HG02588 (cell line): ENCODE measurements at regions not wholly inside any gene's neighbourhood (a gene's known extent, or its start where the extent isn't known, plus 50 kb on each side); places are given as distances from the start of the nearest gene placed in this dataset.
A peak's percentile ranks its signal among the peaks of the same experiment; 100 is the strongest.

Experiments
- ATAC-seq: cut with Tn5 transposase; IDR thresholded peaks from one replicate; pipeline ENCODE4 v1.9.1; 2021; ENCODE audit warnings: mild to moderate bottlenecking, moderate library complexity; ENCODE audit not compliant: unreplicated experiment

DNA sequence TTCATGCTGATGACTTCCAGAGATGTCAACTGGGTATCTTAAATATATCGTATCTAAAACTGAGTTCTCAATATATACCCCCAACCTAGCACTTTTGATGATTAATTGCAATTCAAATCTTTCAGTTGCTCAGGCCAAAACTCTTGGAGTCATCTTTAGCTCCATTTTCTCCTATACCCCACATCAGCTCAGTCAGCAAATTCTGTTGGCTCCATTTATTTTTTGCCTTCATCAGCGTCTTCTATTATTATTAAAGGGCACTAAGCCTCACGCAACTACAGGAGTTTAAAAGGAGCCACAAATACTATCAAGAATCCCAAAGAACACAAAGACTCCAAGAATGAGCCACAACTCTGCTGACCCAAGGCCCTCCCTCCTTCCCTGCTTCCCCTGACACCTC lies 134.9 kb downstream of the KCTD12 start:
- no peak for ATAC-seq

- no peak for ATAC-seq
These were observed 136.1 kb downstream of the KCTD12 start for GRCh38 chr13:76750126-76750525.

DNA sequence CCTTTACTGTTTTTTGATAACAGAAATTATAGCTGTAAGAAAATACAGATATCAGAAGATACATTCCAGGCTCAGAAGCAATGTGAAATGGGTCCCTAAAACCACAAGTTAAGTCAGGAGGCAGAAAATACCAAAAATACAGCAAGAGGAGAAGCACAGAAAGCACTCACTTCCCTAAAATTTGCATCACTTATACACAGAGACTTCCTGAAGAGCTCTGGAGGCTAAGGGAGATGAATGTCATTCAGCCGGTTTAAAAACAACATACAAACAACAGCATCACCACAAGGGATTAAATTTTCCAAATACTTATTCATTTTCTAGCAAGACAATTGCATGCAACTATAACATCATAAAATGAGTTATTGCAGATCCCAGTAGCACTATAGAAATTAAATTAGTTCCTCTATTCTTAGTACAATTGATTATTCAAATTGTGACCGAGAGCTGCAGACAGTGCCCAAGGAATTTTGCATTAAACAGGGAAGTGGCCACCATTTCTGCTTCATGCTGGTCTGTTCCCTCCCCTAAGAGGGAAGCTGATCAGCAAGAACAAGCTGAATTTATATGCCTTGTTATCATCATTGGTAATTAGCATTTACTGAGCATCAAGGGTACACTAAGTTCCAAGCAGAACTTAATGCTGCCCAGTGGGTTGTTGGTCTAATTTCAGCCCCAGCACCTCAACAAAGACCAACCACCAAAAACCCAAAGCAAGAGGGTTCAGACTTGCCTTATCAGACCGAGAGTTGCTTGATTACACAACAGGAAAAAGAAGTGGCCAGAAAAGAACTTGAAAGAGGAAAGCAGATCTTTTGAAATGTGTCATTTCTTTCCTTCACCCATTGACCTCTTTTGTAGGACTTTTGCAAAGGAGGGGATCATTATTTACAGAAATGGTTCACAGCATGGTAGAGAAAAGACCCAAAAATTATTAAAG lies 140.7 kb downstream of the KCTD12 start:
- peak; percentile 82 for ATAC-seq

GRCh38 chr13:76741624-76742023 lies 144.6 kb downstream of the KCTD12 start:
- no peak for ATAC-seq

- ATAC-seq = no peak
These were observed 145.2 kb downstream of the KCTD12 start for GRCh38 chr13:76741046-76741445.

- no peak for ATAC-seq
These were observed 147.6 kb downstream of the KCTD12 start for GRCh38 chr13:76738616-76739015.

GRCh38 chr13:76737526-76737925 lies 148.7 kb downstream of the KCTD12 start:
- no peak for ATAC-seq

DNA sequence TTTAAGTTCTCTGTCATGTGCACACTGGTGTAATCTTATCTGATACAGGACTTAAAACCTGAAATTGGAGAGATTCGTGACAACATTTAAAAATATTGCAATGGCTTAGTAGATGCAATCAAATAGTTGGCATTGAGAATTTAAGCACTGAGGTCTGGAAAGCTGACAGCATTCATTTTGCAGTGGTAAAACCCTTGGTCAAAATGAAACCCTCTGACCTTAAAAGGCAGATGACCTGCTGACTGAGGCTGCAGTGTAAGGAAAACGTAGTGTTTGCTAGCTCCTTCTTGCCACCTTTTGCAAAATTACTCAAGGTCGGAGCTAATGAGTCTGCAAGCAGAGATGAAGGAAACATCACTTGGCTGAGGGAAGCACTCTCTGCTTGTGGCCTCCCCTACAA lies 150.6 kb downstream of the KCTD12 start:
- ATAC-seq = peak; percentile 82

GRCh38 chr13:76733671-76734070 lies 152.5 kb downstream of the KCTD12 start:
- ATAC-seq = no peak

DNA sequence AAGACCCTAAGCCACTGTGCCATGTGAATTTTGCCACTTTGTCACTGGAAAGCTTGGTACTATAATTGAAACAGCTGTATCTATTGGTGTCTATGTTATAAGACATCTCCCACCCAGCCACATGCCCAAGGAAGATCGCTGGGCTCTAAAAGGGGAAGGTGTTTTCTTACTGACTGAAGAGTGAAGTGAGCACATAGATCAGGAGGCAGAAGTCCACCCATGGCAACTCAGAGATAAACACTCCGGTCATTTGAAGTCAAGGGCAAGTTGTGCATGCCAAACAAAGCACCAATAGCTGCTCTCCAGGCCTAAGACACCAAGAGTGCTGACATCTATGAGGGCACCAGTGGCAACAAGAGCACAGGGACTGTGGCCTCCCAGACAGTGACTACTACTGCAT lies 153.8 kb downstream of the KCTD12 start:
- ATAC-seq = no peak

DNA sequence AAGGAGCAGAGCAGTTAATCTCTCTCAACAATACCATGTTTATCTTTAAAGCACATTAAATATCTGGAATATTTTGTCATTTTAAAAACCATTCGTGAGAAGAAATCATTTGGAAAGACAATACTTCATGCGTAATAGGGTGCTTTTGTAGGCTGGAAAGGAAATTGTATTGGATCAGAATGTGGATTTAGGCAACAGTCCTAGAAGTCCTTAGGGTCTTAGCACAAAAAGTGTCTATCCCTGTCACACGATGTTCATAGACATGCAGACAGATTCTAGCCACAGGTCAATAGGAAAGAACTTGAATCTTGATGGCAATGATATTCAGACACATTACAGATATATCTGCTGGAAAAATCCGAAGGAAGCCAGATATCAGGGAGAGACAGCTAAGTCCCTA lies 156.0 kb downstream of the KCTD12 start:
- ATAC-seq = no peak

- no peak for ATAC-seq
These were observed 156.5 kb downstream of the KCTD12 start for GRCh38 chr13:76729691-76730090.

GRCh38 chr13:76725896-76726295 lies 160.3 kb downstream of the KCTD12 start:
- ATAC-seq = no peak

DNA sequence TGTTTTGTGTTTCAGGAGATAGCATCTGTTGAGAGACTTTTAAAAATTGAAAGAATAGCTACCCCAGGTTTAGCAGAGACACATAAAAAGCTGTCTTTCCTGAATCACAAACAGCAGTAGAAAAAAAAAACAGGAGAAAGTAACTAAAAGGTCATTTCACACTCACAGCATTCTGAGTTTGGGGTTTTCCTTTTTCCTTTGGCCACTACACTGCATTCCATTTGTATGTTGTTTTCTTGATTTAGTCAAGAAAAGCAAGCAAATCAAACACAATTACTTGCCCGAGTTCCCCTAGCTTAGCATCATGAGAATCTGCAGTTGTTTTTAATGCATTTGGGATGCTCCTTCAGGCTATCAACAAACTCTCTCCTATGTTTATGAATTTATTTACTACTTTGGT lies 161.0 kb downstream of the KCTD12 start:
- no peak for ATAC-seq

DNA sequence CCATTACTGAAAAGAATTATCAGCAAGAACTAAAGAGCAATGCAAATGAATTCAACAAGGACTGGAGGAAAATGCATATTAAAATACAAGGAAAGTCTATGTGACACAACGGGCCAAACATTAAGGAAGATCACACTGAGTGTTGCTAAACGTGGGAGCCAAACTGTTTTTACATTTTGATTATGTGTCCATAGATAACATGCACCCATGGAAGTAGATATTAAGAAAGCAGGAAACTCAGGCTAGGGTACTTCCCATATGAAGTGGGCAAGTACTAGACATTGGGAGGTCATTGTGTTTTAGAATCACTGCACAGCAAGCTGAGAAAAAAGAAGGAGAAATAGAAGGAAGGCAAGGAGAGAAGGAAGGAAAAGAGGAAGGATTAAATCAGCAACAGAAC lies 161.8 kb downstream of the KCTD12 start:
- ATAC-seq = no peak

DNA sequence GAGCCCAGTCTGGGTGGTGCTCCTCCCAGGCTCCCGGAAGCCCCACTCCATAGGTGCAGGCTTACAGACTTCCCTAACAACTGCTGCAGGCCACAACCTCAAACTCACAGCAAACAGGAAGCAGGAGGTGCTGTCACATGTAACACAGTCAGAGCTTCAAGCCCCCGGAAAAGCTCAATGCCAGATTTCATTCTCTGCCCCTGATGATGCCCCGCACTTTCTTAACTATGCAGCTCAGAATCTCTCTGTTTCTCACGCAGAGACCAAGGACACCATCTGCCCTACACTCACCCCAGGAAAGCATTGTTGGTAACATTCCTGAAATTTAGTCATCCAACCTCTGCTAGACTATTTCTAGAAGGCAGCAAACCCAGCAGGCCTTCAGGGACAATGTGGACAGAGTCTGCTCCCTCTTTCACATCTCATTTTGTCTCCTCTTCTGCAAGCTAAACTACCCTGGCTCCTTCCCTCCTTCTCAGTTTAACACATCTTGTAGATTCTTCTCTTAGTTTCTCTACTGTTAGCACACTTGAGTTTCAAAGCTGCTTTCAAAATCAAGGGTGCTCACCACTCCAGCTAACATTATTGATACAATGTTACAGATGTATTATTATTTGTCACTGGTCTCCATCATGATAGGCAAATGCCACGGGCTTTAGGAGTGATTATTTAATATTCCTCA lies 162.5 kb downstream of the KCTD12 start:
- no peak for ATAC-seq

DNA sequence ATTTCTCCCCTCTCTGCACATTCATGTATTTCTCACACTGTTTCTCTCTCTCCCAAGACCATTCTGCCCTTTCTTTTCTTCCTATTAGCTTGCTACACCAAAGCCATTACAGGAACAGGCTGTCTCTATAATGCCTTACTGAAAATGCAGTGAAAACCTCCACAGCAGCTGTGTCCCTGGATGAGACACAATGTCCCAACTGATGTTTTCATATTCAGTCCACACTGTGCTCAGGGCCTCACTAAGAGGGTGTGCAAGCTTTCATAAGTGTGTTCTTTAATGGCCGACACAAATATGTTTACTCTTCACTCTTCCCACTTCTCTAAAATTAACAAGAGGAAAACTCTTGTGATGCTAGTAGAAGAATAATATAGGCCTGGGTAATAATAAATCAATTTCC lies 163.4 kb downstream of the KCTD12 start:
- no peak for ATAC-seq

- no peak for ATAC-seq
These were observed 165.4 kb downstream of the KCTD12 start for GRCh38 chr13:76720821-76721220.

GRCh38 chr13:76720416-76720815 lies 165.8 kb downstream of the KCTD12 start:
- ATAC-seq = no peak

GRCh38 chr13:76719955-76720354 lies 166.2 kb downstream of the KCTD12 start:
- ATAC-seq = no peak

GRCh38 chr13:76717092-76717491 lies 169.1 kb downstream of the KCTD12 start:
- no peak for ATAC-seq

DNA sequence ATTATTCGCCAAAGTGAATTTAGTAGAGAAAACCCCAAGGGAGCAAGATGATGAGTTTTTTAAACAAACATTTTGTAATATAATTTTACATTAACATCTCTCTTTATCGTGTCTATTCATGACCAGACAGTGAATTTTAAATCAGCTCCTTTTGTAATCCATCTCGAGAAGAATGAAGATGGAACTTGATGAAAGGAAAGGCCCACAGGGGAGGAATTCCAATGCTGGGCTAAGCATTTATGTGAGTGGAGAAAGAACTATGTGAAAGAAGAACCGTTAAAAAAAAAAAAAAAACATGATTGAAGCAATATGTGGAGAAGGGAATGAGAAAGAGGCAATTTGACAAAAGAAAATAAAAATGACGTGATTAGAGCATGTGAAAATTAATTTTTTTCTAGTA lies 170.6 kb downstream of the KCTD12 start:
- ATAC-seq = no peak
